K562 (cell line): ENCODE measurements at regions not wholly inside any gene's neighbourhood (a gene's known extent, or its start where the extent isn't known, plus 50 kb on each side); places are given as distances from the start of the nearest gene placed in this dataset.

ENCODE experiments used
- BACH1 ChIP-seq: fragments of 200-800 bp; sonication (Bioruptor generic); IDR thresholded peaks from 2 replicates; pipeline ENCODE4 v1.6.1; 2016; ENCODE audit warnings: missing genetic modification characterization, missing compliant biosample characterization
- BHLHE40 ChIP-seq: IDR thresholded peaks from 2 replicates; pipeline ENCODE4 v1.6.1; 2011; ENCODE audit warnings: low read length, improper control_type of control experiment
- EHMT2 ChIP-seq: fragments of 450-650 bp; IDR thresholded peaks from 2 replicates; pipeline ENCODE4 v1.6.1; 2018; ENCODE audit warnings: antibody characterized with exemption
- HDAC3 ChIP-seq: fragments of 450-650 bp; IDR thresholded peaks from 2 replicates; pipeline ENCODE4 v1.6.1; 2018; ENCODE audit warnings: borderline replicate concordance, mild to moderate bottlenecking, moderate library complexity; ENCODE audit not compliant: partially characterized antibody
- MAZ ChIP-seq, 2 experiments: fragments of 450-650 bp in 1 of 2; sonication (generic) in 1 of 2; formaldehyde crosslinking; IDR thresholded peaks in 1 of 2; conservative IDR thresholded peaks in 1 of 2; 2 replicates each; pipeline versions ENCODE4 v1.4.0 to v1.5.0; 2020; ENCODE audit warnings: mild to moderate bottlenecking in 1 of 2, missing genetic modification reagents in 1 of 2
- NR3C1 ChIP-seq: sonication (generic); formaldehyde crosslinking; IDR thresholded peaks from 2 replicates; pipeline ENCODE4 v1.8.1; 2022; ENCODE audit warnings: missing genetic modification reagents
- PKNOX1 ChIP-seq: fragments of 450-650 bp; IDR thresholded peaks from 2 replicates; pipeline ENCODE4 v1.6.1; 2016
- RAD51 ChIP-seq: fragments of 450-650 bp; IDR thresholded peaks from 2 replicates; pipeline ENCODE4 v1.7.1; 2016; ENCODE audit warnings: low read depth, mild to moderate bottlenecking, borderline replicate concordance
- RBM22 ChIP-seq: fragments of 200-400 bp; formaldehyde crosslinking; IDR thresholded peaks from 2 replicates; pipeline ENCODE4 v1.6.1; 2018; ENCODE audit warnings: low read length, low read depth; ENCODE audit not compliant: poor library complexity, severe bottlenecking
- SREBF2 ChIP-seq: sonication (generic); formaldehyde crosslinking; IDR thresholded peaks from 2 replicates; pipeline ENCODE4 v1.4.0; 2020; ENCODE audit warnings: mild to moderate bottlenecking, missing genetic modification reagents
- SRSF7 ChIP-seq: fragments of 200-400 bp; formaldehyde crosslinking; optimal IDR thresholded peaks from 2 replicates; pipeline ENCODE3; 2017; ENCODE audit warnings: mild to moderate bottlenecking, low read depth, low read length
- TARDBP ChIP-seq: fragments of 450-650 bp; IDR thresholded peaks from 2 replicates; pipeline ENCODE4 v1.6.1; 2016
- USF2 ChIP-seq: sonication (generic); formaldehyde crosslinking; IDR thresholded peaks from 2 replicates; pipeline ENCODE4 v1.5.0; 2020; ENCODE audit warnings: missing genetic modification reagents
- ZNF347 ChIP-seq: fragments of 450-650 bp; formaldehyde crosslinking; IDR thresholded peaks from 2 replicates; pipeline ENCODE4 v1.4.0; 2020; ENCODE audit warnings: low read depth, mild to moderate bottlenecking, moderate library complexity
- TF ChIP-seq, protein P1 (sequence below): fragments of 250-450 bp; sonication (Bioruptor Pico); IDR thresholded peaks from 2 replicates; pipeline ENCODE4 v1.4.0; 2020; ENCODE audit warnings: mild to moderate bottlenecking, moderate library complexity, borderline replicate concordance
- TF ChIP-seq, protein P2 (sequence below): fragments of 450-650 bp; IDR thresholded peaks from 2 replicates; pipeline ENCODE4 v1.6.1; 2016; ENCODE audit warnings: borderline replicate concordance
- TF ChIP-seq, protein P3 (sequence below), 2 experiments: fragments of 450-650 bp; IDR thresholded peaks; 2 replicates each; pipeline ENCODE4 v1.6.1; 2018; ENCODE audit warnings: mild to moderate bottlenecking in 2 of 2, low read depth in 1 of 2; ENCODE audit not compliant: partially characterized antibody in 2 of 2

GRCh38 chr6:151160929-151161757 lies 78.6 kb upstream of the AKAP12 start (continued):
- no peak for TF ChIP-seq SREBF2 (CRISPR knock-in tag)
- peak; percentile 53; the same call in 1 of the 2 replicates for TF ChIP-seq USF2 (CRISPR knock-in tag)
- no peak for TF ChIP-seq MAZ (CRISPR knock-in tag; conservative IDR thresholded peaks at IDR 0.05 in 1 of 2, IDR thresholded peaks at IDR 0.05 in 1 of 2)
- no peak for TF ChIP-seq TARDBP
- no peak for TF ChIP-seq EHMT2
- TF ChIP-seq ZNF347 = no peak
- TF ChIP-seq, protein P1, sequence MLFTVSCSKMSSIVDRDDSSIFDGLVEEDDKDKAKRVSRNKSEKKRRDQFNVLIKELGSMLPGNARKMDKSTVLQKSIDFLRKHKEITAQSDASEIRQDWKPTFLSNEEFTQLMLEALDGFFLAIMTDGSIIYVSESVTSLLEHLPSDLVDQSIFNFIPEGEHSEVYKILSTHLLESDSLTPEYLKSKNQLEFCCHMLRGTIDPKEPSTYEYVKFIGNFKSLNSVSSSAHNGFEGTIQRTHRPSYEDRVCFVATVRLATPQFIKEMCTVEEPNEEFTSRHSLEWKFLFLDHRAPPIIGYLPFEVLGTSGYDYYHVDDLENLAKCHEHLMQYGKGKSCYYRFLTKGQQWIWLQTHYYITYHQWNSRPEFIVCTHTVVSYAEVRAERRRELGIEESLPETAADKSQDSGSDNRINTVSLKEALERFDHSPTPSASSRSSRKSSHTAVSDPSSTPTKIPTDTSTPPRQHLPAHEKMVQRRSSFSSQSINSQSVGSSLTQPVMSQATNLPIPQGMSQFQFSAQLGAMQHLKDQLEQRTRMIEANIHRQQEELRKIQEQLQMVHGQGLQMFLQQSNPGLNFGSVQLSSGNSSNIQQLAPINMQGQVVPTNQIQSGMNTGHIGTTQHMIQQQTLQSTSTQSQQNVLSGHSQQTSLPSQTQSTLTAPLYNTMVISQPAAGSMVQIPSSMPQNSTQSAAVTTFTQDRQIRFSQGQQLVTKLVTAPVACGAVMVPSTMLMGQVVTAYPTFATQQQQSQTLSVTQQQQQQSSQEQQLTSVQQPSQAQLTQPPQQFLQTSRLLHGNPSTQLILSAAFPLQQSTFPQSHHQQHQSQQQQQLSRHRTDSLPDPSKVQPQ = no peak
- peak; percentile 76; the same call in 1 of the 2 replicates for TF ChIP-seq RAD51
- TF ChIP-seq NR3C1 (CRISPR knock-in tag) = no peak
- TF ChIP-seq, protein P2, sequence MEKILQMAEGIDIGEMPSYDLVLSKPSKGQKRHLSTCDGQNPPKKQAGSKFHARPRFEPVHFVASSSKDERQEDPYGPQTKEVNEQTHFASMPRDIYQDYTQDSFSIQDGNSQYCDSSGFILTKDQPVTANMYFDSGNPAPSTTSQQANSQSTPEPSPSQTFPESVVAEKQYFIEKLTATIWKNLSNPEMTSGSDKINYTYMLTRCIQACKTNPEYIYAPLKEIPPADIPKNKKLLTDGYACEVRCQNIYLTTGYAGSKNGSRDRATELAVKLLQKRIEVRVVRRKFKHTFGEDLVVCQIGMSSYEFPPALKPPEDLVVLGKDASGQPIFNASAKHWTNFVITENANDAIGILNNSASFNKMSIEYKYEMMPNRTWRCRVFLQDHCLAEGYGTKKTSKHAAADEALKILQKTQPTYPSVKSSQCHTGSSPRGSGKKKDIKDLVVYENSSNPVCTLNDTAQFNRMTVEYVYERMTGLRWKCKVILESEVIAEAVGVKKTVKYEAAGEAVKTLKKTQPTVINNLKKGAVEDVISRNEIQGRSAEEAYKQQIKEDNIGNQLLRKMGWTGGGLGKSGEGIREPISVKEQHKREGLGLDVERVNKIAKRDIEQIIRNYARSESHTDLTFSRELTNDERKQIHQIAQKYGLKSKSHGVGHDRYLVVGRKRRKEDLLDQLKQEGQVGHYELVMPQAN = no peak
- no peak for TF ChIP-seq BACH1 (tag)
- no peak for TF ChIP-seq PKNOX1
- TF ChIP-seq SRSF7 = no peak
- TF ChIP-seq RBM22 = no peak
- TF ChIP-seq BHLHE40 = peak; percentile 51
- TF ChIP-seq HDAC3 = no peak
- TF ChIP-seq, protein P3, sequence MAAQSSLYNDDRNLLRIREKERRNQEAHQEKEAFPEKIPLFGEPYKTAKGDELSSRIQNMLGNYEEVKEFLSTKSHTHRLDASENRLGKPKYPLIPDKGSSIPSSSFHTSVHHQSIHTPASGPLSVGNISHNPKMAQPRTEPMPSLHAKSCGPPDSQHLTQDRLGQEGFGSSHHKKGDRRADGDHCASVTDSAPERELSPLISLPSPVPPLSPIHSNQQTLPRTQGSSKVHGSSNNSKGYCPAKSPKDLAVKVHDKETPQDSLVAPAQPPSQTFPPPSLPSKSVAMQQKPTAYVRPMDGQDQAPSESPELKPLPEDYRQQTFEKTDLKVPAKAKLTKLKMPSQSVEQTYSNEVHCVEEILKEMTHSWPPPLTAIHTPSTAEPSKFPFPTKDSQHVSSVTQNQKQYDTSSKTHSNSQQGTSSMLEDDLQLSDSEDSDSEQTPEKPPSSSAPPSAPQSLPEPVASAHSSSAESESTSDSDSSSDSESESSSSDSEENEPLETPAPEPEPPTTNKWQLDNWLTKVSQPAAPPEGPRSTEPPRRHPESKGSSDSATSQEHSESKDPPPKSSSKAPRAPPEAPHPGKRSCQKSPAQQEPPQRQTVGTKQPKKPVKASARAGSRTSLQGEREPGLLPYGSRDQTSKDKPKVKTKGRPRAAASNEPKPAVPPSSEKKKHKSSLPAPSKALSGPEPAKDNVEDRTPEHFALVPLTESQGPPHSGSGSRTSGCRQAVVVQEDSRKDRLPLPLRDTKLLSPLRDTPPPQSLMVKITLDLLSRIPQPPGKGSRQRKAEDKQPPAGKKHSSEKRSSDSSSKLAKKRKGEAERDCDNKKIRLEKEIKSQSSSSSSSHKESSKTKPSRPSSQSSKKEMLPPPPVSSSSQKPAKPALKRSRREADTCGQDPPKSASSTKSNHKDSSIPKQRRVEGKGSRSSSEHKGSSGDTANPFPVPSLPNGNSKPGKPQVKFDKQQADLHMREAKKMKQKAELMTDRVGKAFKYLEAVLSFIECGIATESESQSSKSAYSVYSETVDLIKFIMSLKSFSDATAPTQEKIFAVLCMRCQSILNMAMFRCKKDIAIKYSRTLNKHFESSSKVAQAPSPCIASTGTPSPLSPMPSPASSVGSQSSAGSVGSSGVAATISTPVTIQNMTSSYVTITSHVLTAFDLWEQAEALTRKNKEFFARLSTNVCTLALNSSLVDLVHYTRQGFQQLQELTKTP (IDR thresholded peaks at IDR 0.05; ENCODE audit: low read depth in 1 of 2, partially characterized antibody in 2 of 2) = no peak
